ENCODE measurements at regions not wholly inside any gene's neighbourhood (a gene's known extent, or its start where the extent isn't known, plus 50 kb on each side); places are given as distances from the start of the nearest gene placed in this dataset.

DNA sequence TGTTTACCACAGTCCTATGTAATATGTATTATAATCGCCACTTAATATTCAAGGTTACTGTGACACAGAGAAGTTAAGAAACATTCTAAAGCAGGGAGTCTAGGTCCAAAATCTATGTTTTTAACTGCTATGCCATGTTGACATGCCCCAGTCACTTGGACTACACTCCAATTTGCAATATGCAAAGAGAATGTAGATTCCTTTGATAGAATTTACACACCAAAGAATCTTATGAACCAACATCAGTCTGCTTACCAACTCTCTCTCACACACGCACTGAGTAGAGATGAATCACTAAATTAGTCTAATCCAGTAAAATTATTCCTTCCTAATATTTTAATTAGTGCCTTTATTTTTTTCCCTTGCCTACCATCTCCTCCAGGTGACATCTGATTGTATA, 266.2 kb downstream of the OLFM3 start:
- no peak for FAIRE-seq

DNA sequence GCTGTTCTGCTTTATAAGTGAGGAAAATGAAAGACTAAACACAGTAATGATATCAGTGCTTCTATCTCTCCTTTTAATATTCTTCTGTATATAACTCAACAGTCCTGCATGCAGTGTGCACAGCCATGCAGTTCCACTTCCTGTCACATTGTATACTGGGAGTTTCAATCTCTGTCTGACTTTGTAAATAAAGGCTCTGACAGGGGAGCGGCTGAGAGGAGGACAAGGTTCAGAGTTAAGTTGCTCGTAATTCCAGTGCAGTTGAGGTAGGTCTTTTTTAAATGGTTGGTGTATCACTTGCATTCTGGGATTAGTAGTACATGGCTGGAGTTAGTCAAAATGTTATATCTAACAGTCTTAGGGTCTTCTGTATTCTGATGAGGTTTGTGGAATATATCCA, 264.5 kb downstream of the OLFM3 start:
- FAIRE-seq, result no peak

DNA sequence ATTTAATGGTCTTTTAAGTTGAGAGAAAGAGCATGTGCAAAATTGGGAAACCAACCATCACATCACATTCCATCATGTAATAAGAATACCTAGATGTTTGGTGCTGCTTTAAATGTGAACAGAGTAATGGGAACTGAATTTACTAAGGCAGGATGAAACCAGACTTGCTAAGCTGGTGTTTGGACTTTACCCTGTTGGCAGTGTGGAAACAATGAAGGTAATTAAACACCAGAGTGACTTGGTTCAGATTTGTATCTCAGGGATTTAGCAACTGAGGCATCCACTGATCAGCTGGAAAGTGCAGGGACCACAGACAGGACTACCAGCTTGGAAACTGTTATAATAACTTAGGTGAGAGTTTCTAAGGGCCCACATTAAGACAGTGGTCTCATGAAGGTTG, 263.4 kb downstream of the OLFM3 start:
- no peak for FAIRE-seq

DNA sequence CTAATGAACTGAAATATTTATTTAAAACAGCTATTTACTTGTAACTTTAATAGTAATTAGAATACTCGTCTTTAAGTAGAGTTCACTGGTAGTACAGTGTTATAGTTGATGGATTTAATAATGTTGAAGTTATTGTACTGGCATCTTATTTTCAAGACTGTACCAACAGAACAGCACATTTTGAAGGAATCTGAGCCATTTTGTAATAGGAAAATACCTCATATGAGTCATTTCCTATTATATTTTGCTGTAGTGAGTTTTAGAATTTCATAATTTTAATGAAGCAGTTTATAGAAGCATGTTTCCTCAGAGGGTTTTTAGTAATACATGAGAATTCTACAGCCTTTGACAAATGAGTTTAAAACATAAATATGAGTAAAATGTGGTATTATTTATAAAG, 258.3 kb downstream of the OLFM3 start:
- no peak for FAIRE-seq

DNA sequence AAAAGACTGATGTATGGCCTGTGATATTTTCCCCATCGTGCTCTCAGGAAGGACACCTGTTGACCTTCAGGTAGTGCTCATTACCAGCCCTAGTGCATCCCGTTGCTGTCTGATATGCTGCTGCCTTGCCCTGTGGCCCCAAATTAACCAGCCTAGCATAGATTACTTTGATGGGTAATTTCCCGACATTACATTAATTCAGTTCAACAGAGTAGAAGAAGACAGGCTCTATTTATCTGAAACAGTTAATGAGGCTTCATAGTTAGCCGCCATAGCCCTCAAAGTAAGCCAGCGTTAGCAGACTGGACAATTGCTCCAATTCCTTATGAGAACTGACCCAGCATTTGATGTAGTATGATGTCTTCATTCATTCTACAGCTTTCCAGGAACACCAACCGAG, 257.6 kb downstream of the OLFM3 start:
- no peak for FAIRE-seq

DNA sequence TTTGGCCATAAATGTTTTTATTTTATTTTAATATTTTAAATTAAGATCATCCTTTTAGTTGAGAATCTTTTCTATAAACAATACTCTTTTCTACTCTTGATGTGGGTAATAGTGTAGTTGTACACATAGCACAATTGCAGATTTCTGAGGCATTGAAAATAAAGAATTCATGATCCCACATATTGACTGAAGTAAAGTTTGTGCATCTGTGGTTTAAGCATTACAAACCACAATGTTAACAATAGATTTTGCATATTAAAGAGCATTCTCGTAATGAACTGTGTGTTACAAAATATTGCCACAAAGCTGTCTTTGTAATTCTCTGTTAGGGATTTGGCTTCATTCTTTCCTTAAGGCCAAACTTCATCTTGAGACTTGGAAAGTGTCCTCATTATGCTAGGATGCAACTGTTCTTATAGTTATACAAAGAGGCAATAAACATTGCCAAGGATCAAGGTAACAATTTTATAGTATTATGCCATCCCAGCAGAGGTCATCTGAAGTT, 256.8 kb downstream of the OLFM3 start:
- FAIRE-seq, result no peak

DNA sequence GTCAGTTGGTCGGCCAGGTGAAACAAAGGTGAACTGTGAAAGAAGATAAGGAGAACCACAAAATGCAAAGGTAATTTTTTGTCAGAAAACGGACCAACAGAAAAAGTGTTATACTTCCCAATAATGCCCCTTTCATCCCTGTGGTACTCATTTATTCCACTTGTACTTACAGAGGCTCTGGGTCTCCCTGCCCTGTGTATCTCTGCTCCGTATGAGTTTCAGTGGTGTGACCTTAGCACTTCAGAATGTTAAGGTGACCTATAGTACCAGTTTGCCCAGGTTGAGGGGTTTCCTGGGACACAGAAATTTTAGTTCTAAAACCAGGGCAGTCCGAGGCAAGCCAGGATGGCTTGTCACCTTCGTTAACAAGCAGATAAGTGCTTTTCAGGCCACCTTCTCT, 254.8 kb downstream of the OLFM3 start:
- FAIRE-seq, result no peak

DNA sequence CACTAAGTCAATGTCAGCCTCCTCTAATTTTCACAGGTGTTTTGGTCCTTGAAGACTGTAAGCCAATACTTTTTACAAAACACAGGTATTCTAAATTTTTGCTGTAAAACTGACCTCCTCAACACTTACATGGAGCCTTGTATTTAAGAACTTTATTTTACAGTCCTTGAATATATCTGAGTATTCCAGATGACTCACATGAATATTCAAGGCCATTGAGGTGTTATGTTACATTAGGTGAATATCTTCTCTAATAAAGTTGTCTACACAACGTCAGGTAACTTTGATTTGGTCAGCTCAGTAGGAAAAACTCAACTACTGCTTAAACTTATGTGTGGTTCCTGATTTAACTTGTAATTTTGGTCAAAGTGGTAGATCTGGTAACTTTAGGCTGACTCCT, 254.2 kb downstream of the OLFM3 start:
- FAIRE-seq, result no peak

DNA sequence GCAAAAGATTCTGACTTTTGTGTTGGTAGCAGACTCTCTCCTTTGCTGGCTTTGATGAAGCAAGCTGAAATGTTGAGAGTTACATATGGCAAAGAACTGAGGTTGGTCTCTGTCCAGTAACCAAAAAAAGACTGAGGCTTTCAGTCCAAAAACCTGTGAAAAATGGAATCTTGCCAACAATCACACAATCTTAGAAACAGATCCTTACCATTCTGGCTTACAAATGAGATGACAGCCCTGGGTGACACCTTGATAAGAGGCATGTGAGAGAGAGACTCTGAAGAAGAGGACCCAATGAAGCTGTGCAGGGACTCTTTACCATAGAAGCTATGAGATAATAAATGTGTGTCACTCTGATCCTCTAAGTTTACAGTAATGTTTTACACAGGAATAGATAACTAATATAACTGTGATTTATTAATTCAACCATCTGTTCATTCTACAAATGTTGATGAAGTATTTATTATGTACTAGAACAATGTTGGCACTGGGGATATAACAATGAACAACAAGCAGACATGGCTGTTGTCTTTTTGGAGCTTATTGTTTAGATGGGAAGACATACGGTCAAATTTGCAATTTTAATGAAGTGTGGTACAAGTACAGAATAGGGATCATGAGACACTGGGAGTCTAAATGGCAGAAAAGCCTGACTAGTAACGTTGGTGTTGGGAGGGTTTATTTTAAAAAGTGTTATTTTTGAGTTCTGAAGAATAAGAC, 251.0 kb downstream of the OLFM3 start:
- FAIRE-seq, result no peak

DNA sequence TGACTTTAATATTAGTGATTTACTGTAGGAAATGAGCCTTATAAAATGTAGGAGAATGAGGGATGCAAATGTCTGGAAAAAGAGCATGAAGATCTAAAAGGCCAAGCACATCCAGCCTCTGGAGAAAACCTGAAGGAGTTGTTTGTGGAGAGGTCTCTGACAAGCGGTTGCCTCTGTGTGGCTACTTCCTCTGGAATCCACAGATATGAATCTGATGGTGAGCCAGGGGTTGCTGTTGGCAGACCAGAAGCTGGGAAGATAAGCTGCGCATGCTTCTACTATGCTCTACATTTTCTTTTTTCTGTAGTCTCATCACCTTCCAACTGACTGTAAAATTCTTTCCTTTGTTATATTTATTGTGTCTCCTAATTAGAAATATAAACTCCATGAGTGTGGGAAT, 248.6 kb downstream of the OLFM3 start:
- FAIRE-seq, result no peak

Measured in TTC549 (cell line).